ENCODE measurements at regions not wholly inside any gene's neighbourhood (a gene's known extent, or its start where the extent isn't known, plus 50 kb on each side); places are given as distances from the start of the nearest gene placed in this dataset.

GRCh38 chr13:39890537-39890936, 235.1 kb downstream of the COG6 start (continued):
- TF ChIP-seq HDGF (IDR thresholded peaks at IDR 0.05) (no peak), SMC3 (IDR thresholded peaks at IDR 0.05; ENCODE audit: borderline replicate concordance, low read length) (no peak), ATF2 (IDR thresholded peaks at IDR 0.05; ENCODE audit: low read length) (no peak)

- no peak overlapping the region for H3K9ac ChIP-seq (ENCODE audit: control insufficient read depth, insufficient read depth, low read length)
- H3K4me1 ChIP-seq (ENCODE audit: control insufficient read depth, insufficient read depth, low read length) = no peaks in the 10 kb centered on the region
- H2AFZ ChIP-seq (ENCODE audit: control insufficient read depth, low read depth, low read length) = no peak overlapping the region
- no peaks in the 10 kb centered on the region for H3K79me2 ChIP-seq (ENCODE audit: control insufficient read depth, insufficient read depth, low read length)
- BruUV-seq (replicated peaks) = no TSS peak
- H3K27ac ChIP-seq (ENCODE audit: control insufficient read depth, insufficient read depth) = no peak overlapping the region
- H4K20me1 ChIP-seq (ENCODE audit: control insufficient read depth, insufficient read depth) = no peaks in the 10 kb centered on the region
- intact Hi-C loops (cut with micrococcal nuclease; ENCODE audit: unreplicated experiment) = no loop called here
- H3K36me3 ChIP-seq (ENCODE audit: control insufficient read depth in 2 of 2, insufficient read depth in 2 of 2, low read length in 1 of 2) = no peaks in the 10 kb centered on the region
- in situ Hi-C loops (cut with MboI) = no loop called here
- no peak overlapping the region for H3K4me2 ChIP-seq (ENCODE audit: control insufficient read depth, insufficient read depth)
- SMC1A ChIA-PET (ENCODE audit: uncharacterized antibody, unreplicated experiment) = interaction anchor here (1.4 kb wide), 1 partner anchor 24 kb away, joined by 4 read pairs; no protein-coding TSS in a partner anchor
- DNase-seq (ENCODE audit: low read depth, low spot score) (no peak), ATAC-seq (no peak), FAIRE-seq (no peak)
- 37% methylated on average over 10 of the region's 10 CpGs for WGBS (ENCODE audit: insufficient coverage, insufficient replicate concordance, low lambda C conversion rate, missing lambda C conversion rate)
- no peaks in the 10 kb centered on the region; the same call in 2 of the 3 replicates for H3K9me3 ChIP-seq (replicated peaks; ENCODE audit: control insufficient read depth, insufficient read depth, low read length)
- CTCF ChIA-PET = interaction anchor here (0.6 kb wide), 2 partner anchors 296 to 854 kb away, joined by 3 read pairs; no protein-coding TSS in a partner anchor
- RAD21 ChIA-PET (ENCODE audit: unreplicated experiment) = no interaction called here
- H3K4me3 ChIP-seq = no peak overlapping the region
- H3K27me3 ChIP-seq (replicated peaks in 1 of 2; ENCODE audit: control insufficient read depth in 2 of 2, insufficient read depth in 2 of 2, low read length in 1 of 2) = no peaks in the 10 kb centered on the region; a peak in 1 of 4 replicates
- POLR2A ChIA-PET = no interaction called here
- TF ChIP-seq E2F8 (IDR thresholded peaks at IDR 0.05; ENCODE audit: low read depth, partially characterized antibody) (no peak), REST (IDR thresholded peaks at IDR 0.05; ENCODE audit: low read depth, low read length) (no peak), ZNF384 (IDR thresholded peaks at IDR 0.05; ENCODE audit: borderline replicate concordance, low read depth, low read length) (no peak), PML (IDR thresholded peaks at IDR 0.05; ENCODE audit: low read length) (no peak), MAX (IDR thresholded peaks at IDR 0.05; ENCODE audit: low read depth, low read length) (no peak), STAT3 (IDR thresholded peaks at IDR 0.05; ENCODE audit: low read depth, low read length) (no peak), ZBTB33 (IDR thresholded peaks at IDR 0.05) (no peak), BRCA1 (IDR thresholded peaks at IDR 0.05; ENCODE audit: low read depth, low read length) (no peak)
These were observed 237.5 kb downstream of the COG6 start for GRCh38 chr13:39892721-39893685.
